ENCODE measurements at regions not wholly inside any gene's neighbourhood (a gene's known extent, or its start where the extent isn't known, plus 50 kb on each side); places are given as distances from the start of the nearest gene placed in this dataset.

GRCh38 chr10:69741671-69742355 lies 59.9 kb upstream of the COL13A1 start:
- TF ChIP-seq, protein P1, sequence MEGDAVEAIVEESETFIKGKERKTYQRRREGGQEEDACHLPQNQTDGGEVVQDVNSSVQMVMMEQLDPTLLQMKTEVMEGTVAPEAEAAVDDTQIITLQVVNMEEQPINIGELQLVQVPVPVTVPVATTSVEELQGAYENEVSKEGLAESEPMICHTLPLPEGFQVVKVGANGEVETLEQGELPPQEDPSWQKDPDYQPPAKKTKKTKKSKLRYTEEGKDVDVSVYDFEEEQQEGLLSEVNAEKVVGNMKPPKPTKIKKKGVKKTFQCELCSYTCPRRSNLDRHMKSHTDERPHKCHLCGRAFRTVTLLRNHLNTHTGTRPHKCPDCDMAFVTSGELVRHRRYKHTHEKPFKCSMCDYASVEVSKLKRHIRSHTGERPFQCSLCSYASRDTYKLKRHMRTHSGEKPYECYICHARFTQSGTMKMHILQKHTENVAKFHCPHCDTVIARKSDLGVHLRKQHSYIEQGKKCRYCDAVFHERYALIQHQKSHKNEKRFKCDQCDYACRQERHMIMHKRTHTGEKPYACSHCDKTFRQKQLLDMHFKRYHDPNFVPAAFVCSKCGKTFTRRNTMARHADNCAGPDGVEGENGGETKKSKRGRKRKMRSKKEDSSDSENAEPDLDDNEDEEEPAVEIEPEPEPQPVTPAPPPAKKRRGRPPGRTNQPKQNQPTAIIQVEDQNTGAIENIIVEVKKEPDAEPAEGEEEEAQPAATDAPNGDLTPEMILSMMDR (IDR thresholded peaks at IDR 0.05), result no peak
- no peak for TF ChIP-seq POLR2A (IDR thresholded peaks at IDR 0.05)

Measured in right lobe of liver (tissue), 4 donors.